ENCODE measurements at regions not wholly inside any gene's neighbourhood (a gene's known extent, or its start where the extent isn't known, plus 50 kb on each side); places are given as distances from the start of the nearest gene placed in this dataset.

- H3K4me2 ChIP-seq (ENCODE audit: low read length), result no peak overlapping the region
- TF ChIP-seq EZH2phosphoT487 (IDR thresholded peaks at IDR 0.05; ENCODE audit: borderline replicate concordance, low read length) (no peak), CTCF (IDR thresholded peaks at IDR 0.05; ENCODE audit: low read depth, low read length, poor library complexity, severe bottlenecking) (no peak)
- H3K36me3 ChIP-seq (ENCODE audit: control insufficient read depth, low read length), result no peaks in the 10 kb centered on the region
- no peaks in the 10 kb centered on the region for H3K4me1 ChIP-seq (ENCODE audit: control insufficient read depth, low read length)
- no peak overlapping the region for H3K4me3 ChIP-seq (ENCODE audit: low read length)
- no peak overlapping the region for H3K27ac ChIP-seq (ENCODE audit: low read depth, low read length)
- H3K27me3 ChIP-seq (ENCODE audit: control insufficient read depth, low read length), result no peaks in the 10 kb centered on the region
- no peaks in the 10 kb centered on the region for H3K79me2 ChIP-seq (ENCODE audit: control insufficient read depth, low read length)
- no peaks in the 10 kb centered on the region for H3F3A ChIP-seq (ENCODE audit: control insufficient read depth, insufficient read depth)
- H3K9me3 ChIP-seq (ENCODE audit: control insufficient read depth, insufficient read depth, low read length), result no peaks in the 10 kb centered on the region
- no peaks in the 10 kb centered on the region for H4K20me1 ChIP-seq (ENCODE audit: control insufficient read depth, insufficient read depth, low read depth, low read length)
- no peaks in the 10 kb centered on the region for H3K9me2 ChIP-seq (replicated peaks; ENCODE audit: control insufficient read depth, low read length)
Measured at GRCh38 chr10:81116990-81117389, 579.3 kb downstream of the SH2D4B start.

- no peaks in the 10 kb centered on the region for H3F3A ChIP-seq (ENCODE audit: control insufficient read depth, insufficient read depth)
- TF ChIP-seq CTCF (IDR thresholded peaks at IDR 0.05; ENCODE audit: low read depth, low read length, poor library complexity, severe bottlenecking), result no peak
- no peak for TF ChIP-seq EZH2phosphoT487 (IDR thresholded peaks at IDR 0.05; ENCODE audit: borderline replicate concordance, low read length)
- H3K4me3 ChIP-seq (ENCODE audit: low read length), result no peak overlapping the region
- no peaks in the 10 kb centered on the region for H3K4me1 ChIP-seq (ENCODE audit: control insufficient read depth, low read length)
- H3K27me3 ChIP-seq (ENCODE audit: control insufficient read depth, low read length), result no peaks in the 10 kb centered on the region
- H3K27ac ChIP-seq (ENCODE audit: low read depth, low read length), result no peak overlapping the region
- no peaks in the 10 kb centered on the region for H3K9me2 ChIP-seq (replicated peaks; ENCODE audit: control insufficient read depth, low read length)
- no peaks in the 10 kb centered on the region for H4K20me1 ChIP-seq (ENCODE audit: control insufficient read depth, insufficient read depth, low read depth, low read length)
- H3K79me2 ChIP-seq (ENCODE audit: control insufficient read depth, low read length), result no peaks in the 10 kb centered on the region
- H3K36me3 ChIP-seq (ENCODE audit: control insufficient read depth, low read length), result no peaks in the 10 kb centered on the region
- H3K4me2 ChIP-seq (ENCODE audit: low read length), result no peak overlapping the region
- H3K9me3 ChIP-seq (ENCODE audit: control insufficient read depth, insufficient read depth, low read length), result no peaks in the 10 kb centered on the region
Measured at GRCh38 chr10:81127931-81128330, 590.2 kb downstream of the SH2D4B start.

- Histone ChIP-seq H3K4me2 (ENCODE audit: low read length) (no peak overlapping the region), H3K4me1 (ENCODE audit: control insufficient read depth, low read length) (no peaks in the 10 kb centered on the region)
Measured at GRCh38 chr10:81130014-81130413, 592.3 kb downstream of the SH2D4B start.

More at GRCh38 chr10:81130014-81130413, 592.3 kb downstream of the SH2D4B start:
- Histone ChIP-seq H3K9me2 (replicated peaks; ENCODE audit: control insufficient read depth, low read length) (no peaks in the 10 kb centered on the region), H3K9me3 (ENCODE audit: control insufficient read depth, insufficient read depth, low read length) (no peaks in the 10 kb centered on the region), H4K20me1 (ENCODE audit: control insufficient read depth, insufficient read depth, low read depth, low read length) (no peaks in the 10 kb centered on the region), H3K79me2 (ENCODE audit: control insufficient read depth, low read length) (no peaks in the 10 kb centered on the region), H3K36me3 (ENCODE audit: control insufficient read depth, low read length) (no peaks in the 10 kb centered on the region), H3K27me3 (ENCODE audit: control insufficient read depth, low read length) (no peaks in the 10 kb centered on the region), H3F3A (ENCODE audit: control insufficient read depth, insufficient read depth) (no peaks in the 10 kb centered on the region), H3K27ac (ENCODE audit: low read depth, low read length) (no peak overlapping the region), H3K4me3 (ENCODE audit: low read length) (no peak overlapping the region)
- no peak for TF ChIP-seq CTCF (IDR thresholded peaks at IDR 0.05; ENCODE audit: low read depth, low read length, poor library complexity, severe bottlenecking)
- TF ChIP-seq EZH2phosphoT487 (IDR thresholded peaks at IDR 0.05; ENCODE audit: borderline replicate concordance, low read length), result no peak

Measured in DOHH2 (cell line).